Panc1 (cell line): ENCODE measurements at regions not wholly inside any gene's neighbourhood (a gene's known extent, or its start where the extent isn't known, plus 50 kb on each side); places are given as distances from the start of the nearest gene placed in this dataset.
"Not testable (repeated sequence)": the region's sequence is repeated elsewhere in the genome, so short reads cannot be mapped to it uniquely, and the experiment has no call there.

ENCODE experiments used
- ATAC-seq: fragments of 200-7000 bp; cut with Tn5 transposase; 2 replicates; pipeline ENCODE4 v1.9.1; 2020; ENCODE audit warnings: mild to moderate bottlenecking, moderate library complexity
- BruUV-seq: library from RNA; stranded (reverse); fragments of 400-500 nt; replicated peaks from 2 replicates; lab custom pipeline; 2021; lab: Mats Ljungman, UMichigan
- CTCF ChIA-PET: fragments of 300-600 bp; sonication (Branson Sonifier 250); formaldehyde crosslinking; loops from one replicate; lab custom pipeline; 2022; ENCODE audit warnings: antibody characterized with exemption; lab: Charles Lee
- POLR2A ChIA-PET: fragments of 300-600 bp; sonication (Branson Sonifier 250); formaldehyde crosslinking; loops from one replicate; lab custom pipeline; 2022; ENCODE audit warnings: antibody characterized with exemption; lab: Charles Lee
- DNase-seq: peaks from one replicate; pipeline ENCODE4 v3.0.0-alpha.2; 2010; ENCODE audit warnings: low read depth, low spot score
- H3K27ac ChIP-seq: 2 replicates; pipeline ENCODE4 v1.5.1; 2011; ENCODE audit warnings: mild to moderate bottlenecking, low read length, inconsistent platforms
- H3K27me3 ChIP-seq: fragments of 200-500 bp; sonication (Bioruptor generic); 2 replicates; pipeline ENCODE4 v1.6.0; 2014; ENCODE audit warnings: low read length, inconsistent platforms; ENCODE audit not compliant: control insufficient read depth, insufficient read depth
- H3K36me3 ChIP-seq: fragments of 200-500 bp; sonication (Bioruptor generic); 2 replicates; pipeline ENCODE4 v1.5.1; 2014; ENCODE audit warnings: inconsistent platforms, mild to moderate bottlenecking, low read length, moderate library complexity; ENCODE audit not compliant: control insufficient read depth, insufficient read depth
- H3K4me1 ChIP-seq: 2 replicates; pipeline ENCODE4 v1.5.1; 2011; ENCODE audit warnings: inconsistent platforms, mild to moderate bottlenecking, low read length, moderate library complexity; ENCODE audit not compliant: control insufficient read depth, insufficient read depth
- H3K4me3 ChIP-seq, 2 experiments: 2 replicates each; pipeline ENCODE4 v1.5.1; 2011 to 2012; ENCODE audit warnings: low read depth in 2 of 2, low read length in 2 of 2, mild to moderate bottlenecking in 2 of 2, inconsistent platforms in 1 of 2, moderate library complexity in 1 of 2
- H3K9me3 ChIP-seq: fragments of 200-500 bp; sonication (Bioruptor generic); 2 replicates; pipeline ENCODE4 v1.5.1; 2014; ENCODE audit warnings: low read depth, mild to moderate bottlenecking, inconsistent platforms, low read length, moderate library complexity; ENCODE audit not compliant: control insufficient read depth, insufficient read depth
- in situ Hi-C: cut with HindIII; loops from 2 replicates; pipeline ENCODE4 v1.10.0; 2016; ENCODE audit warnings: low sequenced_read_pairs, low pct_unique_long_range_greater_than_20kb
- intact Hi-C: fragments of 100-400 bp; cut with micrococcal nuclease; formaldehyde crosslinking; loops from one replicate; pipeline ENCODE4 v1.10.0; 2022; ENCODE audit not compliant: unreplicated experiment

DNA sequence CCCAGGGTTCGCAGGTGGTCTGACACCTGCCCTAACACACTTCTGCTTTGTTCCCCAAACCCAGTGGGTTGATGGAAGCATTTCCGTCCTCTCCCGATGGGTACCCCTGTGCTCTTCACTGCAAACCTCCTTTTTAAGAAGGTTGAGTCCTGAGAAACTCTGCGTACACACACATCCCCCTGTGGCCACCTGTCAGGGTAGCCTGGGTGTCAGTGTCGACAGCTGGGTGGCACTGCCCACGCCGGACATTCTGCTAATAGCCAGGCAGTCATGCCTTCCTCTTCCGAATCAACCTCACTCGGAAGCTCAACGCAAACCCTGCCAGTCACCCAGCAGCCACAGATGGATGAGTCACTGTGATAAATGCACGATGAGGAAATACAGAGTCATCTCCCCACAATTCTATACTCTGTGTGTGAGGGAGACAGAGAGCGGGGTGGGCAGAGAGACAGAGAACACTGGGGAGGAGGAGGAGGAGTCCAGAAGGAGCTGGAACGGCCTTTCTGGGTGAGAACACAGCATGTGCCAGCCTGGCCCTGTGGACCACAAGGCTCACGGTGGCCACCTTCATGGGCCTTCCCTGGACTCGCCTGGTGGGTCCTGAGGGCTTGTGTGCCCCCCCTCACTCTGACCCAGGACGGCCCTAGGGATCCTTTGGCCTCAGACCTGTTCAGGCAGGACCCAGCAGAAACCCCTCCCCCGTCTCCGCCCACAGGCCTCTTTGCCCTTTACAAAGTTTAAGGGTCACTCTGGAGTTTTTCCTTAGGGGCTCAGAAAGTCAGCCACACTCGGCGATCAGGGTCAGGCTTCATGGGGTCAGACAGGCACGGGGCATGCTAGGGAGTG is 4477.7 kb upstream of the TPTE start:
- H3K27ac ChIP-seq, BruUV-seq, H3K4me1 ChIP-seq, in situ Hi-C loops, H3K9me3 ChIP-seq, H3K4me3 ChIP-seq, intact Hi-C loops, CTCF ChIA-PET, DNase-seq, POLR2A ChIA-PET, H3K36me3 ChIP-seq, H3K27me3 ChIP-seq: not testable (repeated sequence)
- peak; percentile 79 for ATAC-seq

DNA sequence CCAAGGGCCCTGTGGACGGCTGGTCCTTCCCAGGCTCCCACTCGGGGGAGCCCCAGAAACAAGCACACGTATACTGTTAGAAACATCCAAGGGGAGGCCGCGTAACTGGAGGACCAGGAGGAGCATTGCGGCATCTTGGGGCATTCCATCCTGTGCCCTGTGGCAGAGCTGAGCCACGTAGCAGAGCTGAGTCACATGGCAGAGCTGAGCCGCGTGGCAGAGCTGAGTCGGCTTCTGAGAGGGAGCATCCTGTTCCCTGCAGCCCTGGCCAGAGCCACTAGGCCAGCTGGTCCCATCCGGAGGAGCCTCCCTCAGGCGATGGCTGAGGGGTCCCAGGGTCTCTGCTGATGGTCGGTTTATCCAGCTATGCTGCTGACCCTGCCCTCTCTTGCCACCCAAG is 4476.7 kb upstream of the TPTE start:
- POLR2A ChIA-PET, H3K4me1 ChIP-seq, H3K4me3 ChIP-seq, CTCF ChIA-PET, ATAC-seq, H3K27me3 ChIP-seq, H3K9me3 ChIP-seq, H3K36me3 ChIP-seq, DNase-seq, in situ Hi-C loops, BruUV-seq, intact Hi-C loops, H3K27ac ChIP-seq: not testable (repeated sequence)

DNA sequence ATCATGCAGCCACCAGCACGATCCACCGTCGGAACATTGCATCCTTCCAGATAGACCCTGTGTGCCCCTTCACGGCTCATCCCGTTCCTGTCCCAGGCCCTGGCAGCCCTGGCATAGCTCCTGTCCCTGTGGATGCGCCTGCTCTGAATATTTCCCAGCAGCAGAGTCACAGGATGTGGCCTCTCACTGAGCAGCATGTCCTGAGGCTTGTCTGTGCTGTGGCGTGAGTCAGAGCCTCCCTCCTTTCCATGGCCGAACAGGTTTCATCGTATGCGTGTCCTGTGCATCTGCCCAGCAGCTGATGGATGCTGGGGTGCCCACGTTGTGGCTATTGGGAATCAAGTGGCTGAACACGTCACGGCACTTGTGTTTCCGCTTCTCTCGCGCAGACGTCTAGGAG is 4471.5 kb upstream of the TPTE start:
- H3K27me3 ChIP-seq, BruUV-seq, H3K36me3 ChIP-seq, in situ Hi-C loops, H3K4me3 ChIP-seq, DNase-seq, CTCF ChIA-PET, H3K9me3 ChIP-seq, intact Hi-C loops, POLR2A ChIA-PET, ATAC-seq, H3K4me1 ChIP-seq, H3K27ac ChIP-seq: not testable (repeated sequence)

DNA sequence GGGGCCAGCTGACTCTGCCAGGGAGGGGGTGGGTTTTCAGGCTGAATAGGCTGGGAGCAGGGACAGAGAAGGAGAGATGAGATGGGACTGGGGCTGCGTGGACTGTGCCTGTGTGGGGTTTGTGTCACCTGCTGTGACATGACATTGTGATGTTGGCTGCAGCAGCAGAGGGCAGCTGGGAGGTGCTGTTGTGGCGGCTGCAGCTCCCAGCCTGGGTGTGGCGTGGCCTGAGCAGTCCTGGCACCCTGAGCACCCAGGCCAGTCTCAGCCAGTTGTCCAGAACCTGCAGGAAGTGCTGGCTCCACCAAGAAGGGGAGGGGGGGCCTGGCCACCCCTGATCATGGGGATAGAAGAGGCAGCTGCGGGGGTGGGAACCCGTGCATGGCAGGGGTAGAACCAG is 4469.3 kb upstream of the TPTE start:
- H3K36me3 ChIP-seq, BruUV-seq, DNase-seq, ATAC-seq, H3K4me3 ChIP-seq, POLR2A ChIA-PET, H3K27me3 ChIP-seq, H3K9me3 ChIP-seq, in situ Hi-C loops, H3K4me1 ChIP-seq, H3K27ac ChIP-seq, intact Hi-C loops, CTCF ChIA-PET: not testable (repeated sequence)

DNA sequence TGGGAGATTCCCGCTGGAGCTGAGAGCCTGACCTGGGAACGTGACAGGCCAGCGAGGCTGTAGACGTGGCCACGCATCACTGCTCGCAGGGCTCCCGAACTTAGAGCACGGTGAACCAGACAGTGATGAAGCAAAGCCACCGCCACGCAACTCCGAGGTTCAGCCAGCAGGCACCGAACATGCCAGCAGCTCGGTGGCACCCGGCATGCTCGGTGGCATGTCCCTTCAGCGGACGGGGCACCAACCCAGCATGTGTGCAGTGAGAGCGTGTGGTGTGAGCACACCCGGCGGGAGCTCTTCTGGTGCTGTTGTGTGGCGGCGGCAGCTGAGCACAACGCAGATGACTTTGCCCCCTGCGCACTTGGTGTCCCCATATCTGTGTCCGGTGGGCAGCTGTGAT is 4468.2 kb upstream of the TPTE start:
- in situ Hi-C loops, ATAC-seq, H3K4me3 ChIP-seq, POLR2A ChIA-PET, intact Hi-C loops, H3K4me1 ChIP-seq, DNase-seq, BruUV-seq, CTCF ChIA-PET, H3K27me3 ChIP-seq, H3K27ac ChIP-seq, H3K36me3 ChIP-seq, H3K9me3 ChIP-seq: not testable (repeated sequence)

- BruUV-seq, H3K36me3 ChIP-seq, H3K9me3 ChIP-seq, H3K4me3 ChIP-seq, intact Hi-C loops, H3K27me3 ChIP-seq, H3K4me1 ChIP-seq, DNase-seq, in situ Hi-C loops, H3K27ac ChIP-seq, ATAC-seq, POLR2A ChIA-PET, CTCF ChIA-PET: not testable (repeated sequence)
Observed at GRCh38 chr21:6058997-6059396, 4462.4 kb upstream of the TPTE start.

- BruUV-seq, POLR2A ChIA-PET, H3K36me3 ChIP-seq, H3K27ac ChIP-seq, H3K4me3 ChIP-seq, in situ Hi-C loops, H3K27me3 ChIP-seq, DNase-seq, H3K4me1 ChIP-seq, CTCF ChIA-PET, intact Hi-C loops, H3K9me3 ChIP-seq: not testable (repeated sequence)
- ATAC-seq = peak; percentile 91
Observed at GRCh38 chr21:6060054-6060681, 4461.2 kb upstream of the TPTE start.
